ENCODE measurements at regions not wholly inside any gene's neighbourhood (a gene's known extent, or its start where the extent isn't known, plus 50 kb on each side); places are given as distances from the start of the nearest gene placed in this dataset.

DNA sequence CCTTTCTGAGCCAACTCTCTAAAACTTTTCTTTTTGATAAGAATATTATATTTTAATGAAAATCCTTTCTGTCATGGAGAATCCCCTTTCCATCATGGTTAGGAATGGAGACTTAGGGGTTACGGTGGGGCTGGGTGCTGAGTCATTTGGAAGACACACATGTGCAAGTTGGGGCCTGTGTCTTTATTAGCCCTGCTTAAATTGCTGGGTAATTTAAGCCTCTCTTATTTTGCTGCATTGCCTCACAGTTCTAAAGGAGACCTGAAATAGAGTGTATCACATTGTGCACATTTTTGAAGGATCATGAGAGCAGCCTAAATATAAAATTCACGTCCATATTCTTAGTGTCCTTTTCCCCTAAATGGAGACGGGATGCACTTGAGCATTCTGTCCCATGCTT lies 61.8 kb upstream of the RBFOX1 start (continued):
- no peak for TF ChIP-seq FOXA1 (IDR thresholded peaks at IDR 0.05)
- TF ChIP-seq FOXA1 (CRISPR knock-in tag; IDR thresholded peaks at IDR 0.05), result no peak
- TF ChIP-seq, protein P1, sequence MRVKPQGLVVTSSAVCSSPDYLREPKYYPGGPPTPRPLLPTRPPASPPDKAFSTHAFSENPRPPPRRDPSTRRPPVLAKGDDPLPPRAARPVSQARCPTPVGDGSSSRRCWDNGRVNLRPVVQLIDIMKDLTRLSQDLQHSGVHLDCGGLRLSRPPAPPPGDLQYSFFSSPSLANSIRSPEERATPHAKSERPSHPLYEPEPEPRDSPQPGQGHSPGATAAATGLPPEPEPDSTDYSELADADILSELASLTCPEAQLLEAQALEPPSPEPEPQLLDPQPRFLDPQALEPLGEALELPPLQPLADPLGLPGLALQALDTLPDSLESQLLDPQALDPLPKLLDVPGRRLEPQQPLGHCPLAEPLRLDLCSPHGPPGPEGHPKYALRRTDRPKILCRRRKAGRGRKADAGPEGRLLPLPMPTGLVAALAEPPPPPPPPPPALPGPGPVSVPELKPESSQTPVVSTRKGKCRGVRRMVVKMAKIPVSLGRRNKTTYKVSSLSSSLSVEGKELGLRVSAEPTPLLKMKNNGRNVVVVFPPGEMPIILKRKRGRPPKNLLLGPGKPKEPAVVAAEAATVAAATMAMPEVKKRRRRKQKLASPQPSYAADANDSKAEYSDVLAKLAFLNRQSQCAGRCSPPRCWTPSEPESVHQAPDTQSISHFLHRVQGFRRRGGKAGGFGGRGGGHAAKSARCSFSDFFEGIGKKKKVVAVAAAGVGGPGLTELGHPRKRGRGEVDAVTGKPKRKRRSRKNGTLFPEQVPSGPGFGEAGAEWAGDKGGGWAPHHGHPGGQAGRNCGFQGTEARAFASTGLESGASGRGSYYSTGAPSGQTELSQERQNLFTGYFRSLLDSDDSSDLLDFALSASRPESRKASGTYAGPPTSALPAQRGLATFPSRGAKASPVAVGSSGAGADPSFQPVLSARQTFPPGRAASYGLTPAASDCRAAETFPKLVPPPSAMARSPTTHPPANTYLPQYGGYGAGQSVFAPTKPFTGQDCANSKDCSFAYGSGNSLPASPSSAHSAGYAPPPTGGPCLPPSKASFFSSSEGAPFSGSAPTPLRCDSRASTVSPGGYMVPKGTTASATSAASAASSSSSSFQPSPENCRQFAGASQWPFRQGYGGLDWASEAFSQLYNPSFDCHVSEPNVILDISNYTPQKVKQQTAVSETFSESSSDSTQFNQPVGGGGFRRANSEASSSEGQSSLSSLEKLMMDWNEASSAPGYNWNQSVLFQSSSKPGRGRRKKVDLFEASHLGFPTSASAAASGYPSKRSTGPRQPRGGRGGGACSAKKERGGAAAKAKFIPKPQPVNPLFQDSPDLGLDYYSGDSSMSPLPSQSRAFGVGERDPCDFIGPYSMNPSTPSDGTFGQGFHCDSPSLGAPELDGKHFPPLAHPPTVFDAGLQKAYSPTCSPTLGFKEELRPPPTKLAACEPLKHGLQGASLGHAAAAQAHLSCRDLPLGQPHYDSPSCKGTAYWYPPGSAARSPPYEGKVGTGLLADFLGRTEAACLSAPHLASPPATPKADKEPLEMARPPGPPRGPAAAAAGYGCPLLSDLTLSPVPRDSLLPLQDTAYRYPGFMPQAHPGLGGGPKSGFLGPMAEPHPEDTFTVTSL (CRISPR knock-in tag; IDR thresholded peaks at IDR 0.05; ENCODE audit: borderline replicate concordance), result no peak
- TF ChIP-seq SUZ12 (IDR thresholded peaks at IDR 0.05; ENCODE audit: low read depth, low read length), result no peak
- TF ChIP-seq, protein P2, sequence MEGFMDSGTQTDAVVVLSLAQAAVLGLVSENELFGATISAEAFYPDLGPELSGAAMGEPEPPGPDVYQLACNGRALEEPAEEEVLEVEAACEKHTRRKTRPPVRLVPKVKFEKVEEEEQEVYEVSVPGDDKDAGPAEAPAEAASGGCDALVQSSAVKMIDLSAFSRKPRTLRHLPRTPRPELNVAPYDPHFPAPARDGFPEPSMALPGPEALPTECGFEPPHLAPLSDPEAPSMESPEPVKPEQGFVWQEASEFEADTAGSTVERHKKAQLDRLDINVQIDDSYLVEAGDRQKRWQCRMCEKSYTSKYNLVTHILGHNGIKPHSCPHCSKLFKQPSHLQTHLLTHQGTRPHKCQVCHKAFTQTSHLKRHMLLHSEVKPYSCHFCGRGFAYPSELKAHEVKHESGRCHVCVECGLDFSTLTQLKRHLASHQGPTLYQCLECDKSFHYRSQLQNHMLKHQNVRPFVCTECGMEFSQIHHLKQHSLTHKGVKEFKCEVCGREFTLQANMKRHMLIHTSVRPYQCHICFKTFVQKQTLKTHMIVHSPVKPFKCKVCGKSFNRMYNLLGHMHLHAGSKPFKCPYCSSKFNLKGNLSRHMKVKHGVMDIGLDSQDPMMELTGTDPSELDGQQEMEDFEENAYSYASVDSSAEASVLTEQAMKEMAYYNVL (CRISPR knock-in tag; IDR thresholded peaks at IDR 0.05; ENCODE audit: borderline replicate concordance), result no peak
- TF ChIP-seq ARNT2 (CRISPR knock-in tag; IDR thresholded peaks at IDR 0.05; ENCODE audit: low read depth), result no peak
- TF ChIP-seq, protein P3, sequence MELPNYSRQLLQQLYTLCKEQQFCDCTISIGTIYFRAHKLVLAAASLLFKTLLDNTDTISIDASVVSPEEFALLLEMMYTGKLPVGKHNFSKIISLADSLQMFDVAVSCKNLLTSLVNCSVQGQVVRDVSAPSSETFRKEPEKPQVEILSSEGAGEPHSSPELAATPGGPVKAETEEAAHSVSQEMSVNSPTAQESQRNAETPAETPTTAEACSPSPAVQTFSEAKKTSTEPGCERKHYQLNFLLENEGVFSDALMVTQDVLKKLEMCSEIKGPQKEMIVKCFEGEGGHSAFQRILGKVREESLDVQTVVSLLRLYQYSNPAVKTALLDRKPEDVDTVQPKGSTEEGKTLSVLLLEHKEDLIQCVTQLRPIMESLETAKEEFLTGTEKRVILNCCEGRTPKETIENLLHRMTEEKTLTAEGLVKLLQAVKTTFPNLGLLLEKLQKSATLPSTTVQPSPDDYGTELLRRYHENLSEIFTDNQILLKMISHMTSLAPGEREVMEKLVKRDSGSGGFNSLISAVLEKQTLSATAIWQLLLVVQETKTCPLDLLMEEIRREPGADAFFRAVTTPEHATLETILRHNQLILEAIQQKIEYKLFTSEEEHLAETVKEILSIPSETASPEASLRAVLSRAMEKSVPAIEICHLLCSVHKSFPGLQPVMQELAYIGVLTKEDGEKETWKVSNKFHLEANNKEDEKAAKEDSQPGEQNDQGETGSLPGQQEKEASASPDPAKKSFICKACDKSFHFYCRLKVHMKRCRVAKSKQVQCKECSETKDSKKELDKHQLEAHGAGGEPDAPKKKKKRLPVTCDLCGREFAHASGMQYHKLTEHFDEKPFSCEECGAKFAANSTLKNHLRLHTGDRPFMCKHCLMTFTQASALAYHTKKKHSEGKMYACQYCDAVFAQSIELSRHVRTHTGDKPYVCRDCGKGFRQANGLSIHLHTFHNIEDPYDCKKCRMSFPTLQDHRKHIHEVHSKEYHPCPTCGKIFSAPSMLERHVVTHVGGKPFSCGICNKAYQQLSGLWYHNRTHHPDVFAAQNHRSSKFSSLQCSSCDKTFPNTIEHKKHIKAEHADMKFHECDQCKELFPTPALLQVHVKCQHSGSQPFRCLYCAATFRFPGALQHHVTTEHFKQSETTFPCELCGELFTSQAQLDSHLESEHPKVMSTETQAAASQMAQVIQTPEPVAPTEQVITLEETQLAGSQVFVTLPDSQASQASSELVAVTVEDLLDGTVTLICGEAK (IDR thresholded peaks at IDR 0.05), result no peak
- TF ChIP-seq, protein P3 (CRISPR knock-in tag; IDR thresholded peaks at IDR 0.05), result no peak
- TF ChIP-seq, protein P4, sequence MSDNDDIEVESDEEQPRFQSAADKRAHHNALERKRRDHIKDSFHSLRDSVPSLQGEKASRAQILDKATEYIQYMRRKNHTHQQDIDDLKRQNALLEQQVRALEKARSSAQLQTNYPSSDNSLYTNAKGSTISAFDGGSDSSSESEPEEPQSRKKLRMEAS (IDR thresholded peaks at IDR 0.05), result no peak
- TF ChIP-seq RBFOX2 (IDR thresholded peaks at IDR 0.05; ENCODE audit: low read depth, low read length), result no peak
- no peak for TF ChIP-seq PHF8 (CRISPR knock-in tag; IDR thresholded peaks at IDR 0.05)
- no peak for TF ChIP-seq SP2 (CRISPR knock-in tag; IDR thresholded peaks at IDR 0.05)

All from HepG2 (cell line).